ENCODE measurements at regions not wholly inside any gene's neighbourhood (a gene's known extent, or its start where the extent isn't known, plus 50 kb on each side); places are given as distances from the start of the nearest gene placed in this dataset.

DNA sequence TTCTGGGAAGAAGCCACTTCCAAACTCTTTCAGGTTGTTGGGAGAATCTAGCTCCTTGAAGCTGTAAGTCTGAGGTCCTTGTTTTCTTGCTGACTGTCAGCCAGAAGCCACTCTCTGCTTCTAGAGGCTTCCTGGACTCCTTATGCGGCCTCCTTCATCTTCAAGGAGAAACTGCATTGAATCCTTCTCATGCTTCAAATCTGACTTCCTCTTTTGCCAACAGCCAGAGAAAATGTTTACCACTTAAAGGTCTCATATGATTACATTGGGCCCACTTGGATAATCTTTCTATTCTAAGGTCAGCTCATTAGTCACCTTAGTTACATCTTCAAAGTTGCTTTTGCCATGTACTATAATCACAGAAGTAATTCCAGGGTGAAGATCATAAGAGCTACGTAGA is 327.0 kb downstream of the HNRNPD start:
- peaks cover 10% of the 10 kb centered on the region for H3K4me1 Mint-ChIP-seq
- peaks cover 78% of the 10 kb centered on the region for H3K27me3 Mint-ChIP-seq (ENCODE audit: low read depth)
- H3K9me3 Mint-ChIP-seq = no peaks in the 10 kb centered on the region
- H3K36me3 Mint-ChIP-seq = no peaks in the 10 kb centered on the region
- no peak overlapping the region for H3K27ac Mint-ChIP-seq
- H3K4me3 Mint-ChIP-seq = no peak overlapping the region
- no peak for DNase-seq (ENCODE audit: low spot score in 2 of 2, unreplicated experiment in 2 of 2)
- TF ChIP-seq, protein P1, sequence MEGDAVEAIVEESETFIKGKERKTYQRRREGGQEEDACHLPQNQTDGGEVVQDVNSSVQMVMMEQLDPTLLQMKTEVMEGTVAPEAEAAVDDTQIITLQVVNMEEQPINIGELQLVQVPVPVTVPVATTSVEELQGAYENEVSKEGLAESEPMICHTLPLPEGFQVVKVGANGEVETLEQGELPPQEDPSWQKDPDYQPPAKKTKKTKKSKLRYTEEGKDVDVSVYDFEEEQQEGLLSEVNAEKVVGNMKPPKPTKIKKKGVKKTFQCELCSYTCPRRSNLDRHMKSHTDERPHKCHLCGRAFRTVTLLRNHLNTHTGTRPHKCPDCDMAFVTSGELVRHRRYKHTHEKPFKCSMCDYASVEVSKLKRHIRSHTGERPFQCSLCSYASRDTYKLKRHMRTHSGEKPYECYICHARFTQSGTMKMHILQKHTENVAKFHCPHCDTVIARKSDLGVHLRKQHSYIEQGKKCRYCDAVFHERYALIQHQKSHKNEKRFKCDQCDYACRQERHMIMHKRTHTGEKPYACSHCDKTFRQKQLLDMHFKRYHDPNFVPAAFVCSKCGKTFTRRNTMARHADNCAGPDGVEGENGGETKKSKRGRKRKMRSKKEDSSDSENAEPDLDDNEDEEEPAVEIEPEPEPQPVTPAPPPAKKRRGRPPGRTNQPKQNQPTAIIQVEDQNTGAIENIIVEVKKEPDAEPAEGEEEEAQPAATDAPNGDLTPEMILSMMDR (IDR thresholded peaks at IDR 0.05; ENCODE audit: unreplicated experiment) = no peak

DNA sequence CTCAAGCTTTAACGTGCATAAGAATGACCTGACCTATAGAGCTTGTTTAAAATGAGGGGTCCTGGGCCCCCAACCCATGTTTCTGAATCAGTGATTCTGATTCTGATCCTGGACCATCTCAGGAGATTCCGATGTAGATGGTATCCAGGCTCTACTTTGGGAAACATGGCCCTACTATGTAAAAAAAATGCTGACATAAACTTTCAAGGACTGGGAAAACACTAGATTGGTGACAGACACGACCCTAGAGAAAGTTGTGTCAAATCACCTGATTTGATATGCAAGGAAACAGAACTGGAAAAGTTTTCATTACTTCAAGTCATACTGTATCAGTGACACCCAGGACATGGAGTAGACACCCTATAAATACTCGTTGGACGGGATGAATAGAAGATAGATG is 328.5 kb downstream of the HNRNPD start:
- Mint-ChIP-seq H3K4me1 (peaks cover 10% of the 10 kb centered on the region), H3K36me3 (no peaks in the 10 kb centered on the region), H3K27me3 (ENCODE audit: low read depth) (peaks cover 79% of the 10 kb centered on the region), H3K4me3 (peak overlapping the region; percentile 60), H3K9me3 (no peaks in the 10 kb centered on the region), H3K27ac (no peak overlapping the region)
- DNase-seq (ENCODE audit: low spot score in 2 of 2, unreplicated experiment in 2 of 2) = no peak
- TF ChIP-seq, protein P1 (IDR thresholded peaks at IDR 0.05; ENCODE audit: unreplicated experiment) = no peak

DNA sequence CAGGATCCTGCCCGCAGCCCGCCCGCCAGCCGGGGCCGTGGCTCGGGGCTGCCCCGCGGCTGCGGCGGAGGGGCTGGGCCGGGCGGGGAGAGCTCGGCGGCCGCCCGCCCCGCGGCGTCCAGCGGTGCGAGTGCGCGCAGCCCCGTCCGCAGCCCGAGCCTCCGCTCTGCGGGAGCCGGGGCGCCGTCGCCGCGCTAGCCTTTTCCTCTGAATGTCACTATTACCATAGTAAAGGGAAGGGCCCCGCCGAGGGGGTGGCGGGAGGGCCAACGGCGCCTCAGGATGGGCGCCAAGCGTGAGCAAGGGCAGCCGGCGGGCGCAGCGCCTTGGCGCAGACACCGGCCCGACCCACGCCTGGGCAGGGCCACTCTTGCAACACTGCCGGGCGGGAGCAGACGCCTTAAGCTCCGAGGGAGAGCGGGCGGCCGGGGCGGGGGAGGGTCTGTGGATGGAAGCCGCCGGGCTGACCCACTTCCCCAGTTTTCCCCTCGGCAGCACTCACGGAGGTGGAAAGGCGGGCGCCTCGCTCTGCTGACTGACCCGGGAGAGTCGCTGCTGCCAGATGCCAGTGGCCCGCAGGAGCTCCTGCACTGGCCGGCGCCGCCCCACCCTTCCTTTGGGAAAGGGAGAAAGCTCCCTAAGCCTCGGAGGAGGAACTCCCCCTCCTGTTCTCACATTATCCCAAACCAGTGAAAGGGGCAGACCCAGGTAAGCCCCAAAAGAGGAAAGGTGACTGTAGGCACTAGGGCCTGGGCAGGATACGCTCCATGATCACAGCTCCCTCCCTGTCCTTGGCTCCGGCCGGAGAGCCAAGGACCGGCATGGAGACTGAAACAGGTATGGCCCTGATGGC is 329.4 kb downstream of the HNRNPD start:
- DNase-seq (ENCODE audit: low spot score in 2 of 2, unreplicated experiment in 2 of 2) = peak; percentile 31 to 71
- Mint-ChIP-seq H3K27ac (no peak overlapping the region), H3K4me3 (peak overlapping the region; percentile 60)

DNA sequence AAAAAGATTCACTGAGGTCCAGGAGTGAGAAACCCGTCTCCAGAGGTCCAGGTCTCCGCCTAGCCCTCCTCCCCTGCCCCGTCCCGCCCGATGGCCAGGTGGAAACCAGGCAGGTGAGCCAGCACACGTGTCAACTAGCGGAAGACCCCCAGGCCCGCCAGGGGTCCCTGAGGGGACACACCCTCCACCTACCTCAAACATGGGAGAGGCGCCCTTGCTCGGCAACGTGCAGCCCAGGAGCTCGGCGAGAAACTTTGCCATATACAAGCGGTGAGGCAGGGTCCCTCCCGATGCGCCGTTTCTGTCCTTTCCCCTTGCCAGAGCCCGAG is 330.0 kb downstream of the HNRNPD start:
- Mint-ChIP-seq H3K27me3 (ENCODE audit: low read depth) (peaks cover 81% of the 10 kb centered on the region), H3K4me1 (peaks cover 10% of the 10 kb centered on the region), H3K4me3 (peak overlapping the region; percentile 66), H3K9me3 (no peaks in the 10 kb centered on the region), H3K36me3 (no peaks in the 10 kb centered on the region), H3K27ac (no peak overlapping the region)
- TF ChIP-seq, protein P1 (IDR thresholded peaks at IDR 0.05; ENCODE audit: unreplicated experiment) = no peak
- DNase-seq (ENCODE audit: low spot score in 2 of 2, unreplicated experiment in 2 of 2) = peak in 1 of 2 experiments; percentile 38

More for the DNA sequence above, 329.4 kb downstream of the HNRNPD start:
- Mint-ChIP-seq H3K4me1 (peaks cover 10% of the 10 kb centered on the region), H3K27me3 (ENCODE audit: low read depth) (peaks cover 81% of the 10 kb centered on the region), H3K36me3 (no peaks in the 10 kb centered on the region), H3K9me3 (no peaks in the 10 kb centered on the region)
- TF ChIP-seq, protein P1 (IDR thresholded peaks at IDR 0.05; ENCODE audit: unreplicated experiment) = no peak

DNA sequence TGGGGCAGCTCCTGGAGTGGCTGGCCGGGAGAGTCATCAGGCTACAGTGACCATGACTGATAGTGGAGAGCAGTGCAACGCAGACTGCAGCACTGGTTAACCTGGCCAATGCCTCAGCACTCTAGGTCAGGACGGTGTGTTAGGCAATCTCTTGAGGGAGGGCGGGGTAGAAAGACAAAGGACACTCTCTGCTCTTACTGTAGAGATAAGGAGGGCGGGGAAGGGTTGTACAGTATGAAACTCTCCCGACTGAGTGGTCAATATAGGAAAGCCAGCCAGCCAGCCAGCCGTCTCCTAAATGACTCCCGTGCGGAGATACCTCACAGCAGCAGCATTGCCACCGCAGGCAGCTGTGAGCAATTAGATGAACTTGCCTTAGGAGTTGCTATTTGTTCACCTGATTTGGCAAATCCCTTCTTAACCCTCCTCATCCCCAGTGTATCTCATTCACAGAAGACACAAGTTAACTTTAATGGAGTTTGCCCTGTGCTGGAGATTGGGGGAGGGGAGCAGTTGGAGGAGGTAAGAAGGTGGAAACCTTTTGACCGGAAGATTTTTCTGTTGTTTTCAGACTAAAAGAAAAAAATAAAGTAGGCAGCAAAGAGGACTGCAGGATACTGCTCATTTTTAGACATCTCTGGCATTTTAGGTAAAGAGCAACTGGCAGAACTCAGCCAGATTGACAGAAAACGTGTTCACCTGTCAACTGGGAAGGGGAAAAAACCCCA is 330.5 kb downstream of the HNRNPD start:
- Mint-ChIP-seq H3K36me3 (no peaks in the 10 kb centered on the region), H3K4me3 (peak overlapping the region; percentile 66), H3K27ac (no peak overlapping the region), H3K9me3 (no peaks in the 10 kb centered on the region), H3K27me3 (ENCODE audit: low read depth) (peaks cover 82% of the 10 kb centered on the region), H3K4me1 (peaks cover 10% of the 10 kb centered on the region)
- no peak for DNase-seq (ENCODE audit: low spot score in 2 of 2, unreplicated experiment in 2 of 2)
- TF ChIP-seq, protein P1 (IDR thresholded peaks at IDR 0.05; ENCODE audit: unreplicated experiment) = no peak
